Cardiac muscle cell (in vitro differentiated cells and primary cell): ENCODE measurements at regions not wholly inside any gene's neighbourhood (a gene's known extent, or its start where the extent isn't known, plus 50 kb on each side); places are given as distances from the start of the nearest gene placed in this dataset.

Source experiments
- DNase-seq, 2 donors: peaks; one replicate each; pipeline versions ENCODE4 v3.0.0 to v3.0.0-alpha.2; 2010 to 2017; ENCODE audit warnings: low read depth in 1 of 2, low spot score in 1 of 2
- H3K27ac ChIP-seq: fragments of 200-600 bp; sonication (generic); 2 replicates; pipeline ENCODE4 v1.5.1; 2016
- H3K27me3 ChIP-seq: fragments of 200-600 bp; sonication (generic); 2 replicates; pipeline ENCODE4 v1.6.0; 2016; ENCODE audit warnings: control low read depth
- H3K36me3 ChIP-seq: fragments of 200-600 bp; sonication (generic); 2 replicates; pipeline ENCODE4 v1.5.1; 2016; ENCODE audit warnings: control low read depth
- H3K4me1 ChIP-seq: fragments of 200-600 bp; sonication (generic); 2 replicates; pipeline ENCODE4 v1.8.1; 2017; ENCODE audit warnings: low read depth, mild to moderate bottlenecking, mixed run types
- H3K4me3 ChIP-seq: fragments of 200-600 bp; sonication (generic); 2 replicates; pipeline ENCODE4 v1.5.1; 2016; ENCODE audit warnings: mild to moderate bottlenecking
- H3K9me3 ChIP-seq: fragments of 200-600 bp; sonication (generic); 2 replicates; pipeline ENCODE4 v1.5.1; 2017; ENCODE audit warnings: low read depth, mild to moderate bottlenecking, control low read depth
- TF ChIP-seq, protein P1 (sequence below): IDR thresholded peaks from 2 replicates; pipeline ENCODE4 v1.5.1; 2012; ENCODE audit warnings: low read depth, mild to moderate bottlenecking, low read length

DNA sequence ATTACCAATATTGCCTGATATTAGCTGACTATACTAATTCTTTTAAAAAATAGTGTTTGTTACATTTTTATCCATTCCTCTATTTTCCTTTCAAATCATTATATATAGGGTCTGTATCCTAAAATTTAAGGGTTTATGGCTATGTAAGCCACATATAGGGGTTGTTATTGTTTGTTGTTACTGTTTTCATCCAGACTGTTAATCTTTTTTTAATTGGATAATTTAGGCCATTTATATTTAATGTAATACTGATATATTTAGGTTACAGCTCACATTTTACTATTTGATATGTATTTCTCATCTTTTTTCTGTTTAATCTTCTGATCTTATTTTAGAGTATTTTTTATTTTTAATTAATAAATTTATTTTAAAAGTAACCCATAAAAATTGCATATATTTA lies 487.1 kb upstream of the SGCG start:
- no peaks in the 10 kb centered on the region for H3K9me3 ChIP-seq
- no peak overlapping the region for H3K4me3 ChIP-seq
- DNase-seq = no peak
- TF ChIP-seq, protein P1, sequence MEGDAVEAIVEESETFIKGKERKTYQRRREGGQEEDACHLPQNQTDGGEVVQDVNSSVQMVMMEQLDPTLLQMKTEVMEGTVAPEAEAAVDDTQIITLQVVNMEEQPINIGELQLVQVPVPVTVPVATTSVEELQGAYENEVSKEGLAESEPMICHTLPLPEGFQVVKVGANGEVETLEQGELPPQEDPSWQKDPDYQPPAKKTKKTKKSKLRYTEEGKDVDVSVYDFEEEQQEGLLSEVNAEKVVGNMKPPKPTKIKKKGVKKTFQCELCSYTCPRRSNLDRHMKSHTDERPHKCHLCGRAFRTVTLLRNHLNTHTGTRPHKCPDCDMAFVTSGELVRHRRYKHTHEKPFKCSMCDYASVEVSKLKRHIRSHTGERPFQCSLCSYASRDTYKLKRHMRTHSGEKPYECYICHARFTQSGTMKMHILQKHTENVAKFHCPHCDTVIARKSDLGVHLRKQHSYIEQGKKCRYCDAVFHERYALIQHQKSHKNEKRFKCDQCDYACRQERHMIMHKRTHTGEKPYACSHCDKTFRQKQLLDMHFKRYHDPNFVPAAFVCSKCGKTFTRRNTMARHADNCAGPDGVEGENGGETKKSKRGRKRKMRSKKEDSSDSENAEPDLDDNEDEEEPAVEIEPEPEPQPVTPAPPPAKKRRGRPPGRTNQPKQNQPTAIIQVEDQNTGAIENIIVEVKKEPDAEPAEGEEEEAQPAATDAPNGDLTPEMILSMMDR = no peak
- H3K4me1 ChIP-seq = no peaks in the 10 kb centered on the region
- H3K36me3 ChIP-seq = no peaks in the 10 kb centered on the region
- no peaks in the 10 kb centered on the region for H3K27me3 ChIP-seq
- H3K27ac ChIP-seq = no peak overlapping the region

DNA sequence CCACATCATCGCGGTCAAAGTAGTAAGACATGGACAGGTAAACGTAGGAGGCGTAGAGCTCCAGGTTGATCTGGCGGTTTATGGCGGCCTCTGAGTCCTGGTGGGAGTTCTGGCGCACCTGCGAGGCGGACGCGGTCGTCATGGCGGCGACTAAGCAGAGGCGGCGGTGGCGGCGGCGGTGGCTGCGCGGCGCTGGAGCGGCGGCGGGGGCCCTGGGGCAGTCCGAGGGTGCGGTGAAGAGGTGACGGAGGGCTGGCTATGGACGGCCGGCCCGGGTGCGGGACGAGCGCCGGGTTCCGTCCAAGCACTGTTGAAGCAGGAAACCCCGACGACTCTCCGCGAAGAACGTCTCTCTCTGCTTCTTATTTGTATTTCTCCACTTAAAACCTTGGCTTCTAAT lies 484.3 kb upstream of the SGCG start:
- no peaks in the 10 kb centered on the region for H3K36me3 ChIP-seq
- H3K4me1 ChIP-seq = no peaks in the 10 kb centered on the region
- no peaks in the 10 kb centered on the region for H3K27me3 ChIP-seq
- H3K9me3 ChIP-seq = no peaks in the 10 kb centered on the region
- H3K27ac ChIP-seq = no peak overlapping the region
- no peak overlapping the region for H3K4me3 ChIP-seq
- TF ChIP-seq, protein P1 = no peak
- no peak for DNase-seq

- Histone ChIP-seq H3K4me3 (no peak overlapping the region), H3K4me1 (no peaks in the 10 kb centered on the region), H3K9me3 (no peaks in the 10 kb centered on the region), H3K27me3 (no peaks in the 10 kb centered on the region), H3K27ac (no peak overlapping the region), H3K36me3 (no peaks in the 10 kb centered on the region)
- no peak for DNase-seq
- TF ChIP-seq, protein P1 = no peak
Observed at GRCh38 chr13:22698467-22698866, 482.3 kb upstream of the SGCG start.

- H3K4me3 ChIP-seq = no peak overlapping the region
- H3K9me3 ChIP-seq = no peaks in the 10 kb centered on the region
- no peak overlapping the region for H3K27ac ChIP-seq
- DNase-seq = no peak
- no peaks in the 10 kb centered on the region for H3K27me3 ChIP-seq
- no peaks in the 10 kb centered on the region for H3K36me3 ChIP-seq
- TF ChIP-seq, protein P1 = no peak
- H3K4me1 ChIP-seq = no peaks in the 10 kb centered on the region
Observed at GRCh38 chr13:22700246-22700887, 480.4 kb upstream of the SGCG start.

DNA sequence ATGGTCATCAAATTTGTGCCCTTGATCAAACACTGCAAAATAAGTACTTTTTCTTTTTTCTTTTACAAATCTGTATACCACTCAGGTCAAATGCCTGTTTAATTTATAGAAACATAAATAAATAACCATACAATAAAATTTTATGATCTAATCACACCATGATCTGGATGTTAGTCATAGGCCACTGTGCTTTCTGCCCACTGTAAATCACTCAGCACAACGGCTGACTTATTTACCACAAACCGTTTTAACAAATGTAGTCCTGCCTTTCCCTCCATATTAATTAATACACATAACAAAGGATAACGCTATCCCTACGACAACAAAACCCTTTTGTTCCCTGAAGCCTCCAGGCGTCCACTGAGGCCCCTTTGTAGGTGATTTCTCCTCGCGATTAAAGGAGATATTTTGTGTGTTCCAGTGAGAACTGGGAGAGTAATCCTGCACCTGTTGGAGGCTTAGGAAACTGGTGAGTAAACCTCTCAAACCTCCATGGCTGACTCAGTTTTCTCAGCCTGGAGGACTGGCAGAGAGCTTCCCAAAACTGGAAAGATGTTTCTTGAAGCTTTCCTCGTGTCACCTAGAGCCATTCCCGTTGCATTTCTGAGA lies 477.1 kb upstream of the SGCG start:
- Histone ChIP-seq H3K36me3 (no peaks in the 10 kb centered on the region), H3K9me3 (no peaks in the 10 kb centered on the region), H3K27me3 (no peaks in the 10 kb centered on the region), H3K27ac (no peak overlapping the region), H3K4me1 (no peaks in the 10 kb centered on the region), H3K4me3 (no peak overlapping the region)
- no peak for DNase-seq
- TF ChIP-seq, protein P1 = no peak
